ENCODE measurements at regions not wholly inside any gene's neighbourhood (a gene's known extent, or its start where the extent isn't known, plus 50 kb on each side); places are given as distances from the start of the nearest gene placed in this dataset.
"Not testable (repeated sequence)": the region's sequence is repeated elsewhere in the genome, so short reads cannot be mapped to it uniquely, and the experiment has no call there.

- no peaks in the 10 kb centered on the region for H3K36me3 ChIP-seq (ENCODE audit: control insufficient read depth, insufficient read depth, low read length)
- no peaks in the 10 kb centered on the region for H3K4me1 ChIP-seq (ENCODE audit: control insufficient read depth, insufficient read depth, low read length, poor library complexity, severe bottlenecking)
- no peak overlapping the region for H3K27ac ChIP-seq (ENCODE audit: low read depth, low read length, severe bottlenecking)
- no peak overlapping the region for H3K4me3 ChIP-seq (ENCODE audit: extremely low read depth, insufficient read depth, low read length, poor library complexity, severe bottlenecking)
- no peaks in the 10 kb centered on the region for H3K9me3 ChIP-seq (ENCODE audit: control insufficient read depth, low read length)
- 88 to 100% methylated on average over 1 to 2 of the region's 2 CpGs for WGBS, 2 experiments (ENCODE audit: insufficient coverage in 2 of 2)
These were observed 593.0 kb downstream of the FRK start for GRCh38 chr6:115467726-115468125.

GRCh38 chr6:115460913-115461312, 599.8 kb downstream of the FRK start:
- Histone ChIP-seq H3K36me3 (ENCODE audit: control insufficient read depth, insufficient read depth, low read length) (no peaks in the 10 kb centered on the region), H3K4me3 (ENCODE audit: extremely low read depth, insufficient read depth, low read length, poor library complexity, severe bottlenecking) (no peak overlapping the region), H3K27ac (ENCODE audit: low read depth, low read length, severe bottlenecking) (no peak overlapping the region), H3K9me3 (ENCODE audit: control insufficient read depth, low read length) (no peaks in the 10 kb centered on the region), H3K4me1 (ENCODE audit: control insufficient read depth, insufficient read depth, low read length, poor library complexity, severe bottlenecking) (no peaks in the 10 kb centered on the region)
- no CpG with 5 or more reads among the region's 1 CpG for WGBS, 2 experiments (ENCODE audit: insufficient coverage in 2 of 2)

GRCh38 chr6:115456848-115457247, 603.8 kb downstream of the FRK start:
- Histone ChIP-seq H3K9me3 (ENCODE audit: control insufficient read depth, low read length) (no peaks in the 10 kb centered on the region), H3K4me1 (ENCODE audit: control insufficient read depth, insufficient read depth, low read length, poor library complexity, severe bottlenecking) (no peaks in the 10 kb centered on the region), H3K27ac (ENCODE audit: low read depth, low read length, severe bottlenecking) (no peak overlapping the region), H3K36me3 (ENCODE audit: control insufficient read depth, insufficient read depth, low read length) (no peaks in the 10 kb centered on the region), H3K4me3 (ENCODE audit: extremely low read depth, insufficient read depth, low read length, poor library complexity, severe bottlenecking) (no peak overlapping the region)

- H3K4me1 ChIP-seq (ENCODE audit: control insufficient read depth, insufficient read depth, low read length, poor library complexity, severe bottlenecking) = no peaks in the 10 kb centered on the region
- H3K36me3 ChIP-seq (ENCODE audit: control insufficient read depth, insufficient read depth, low read length) = no peaks in the 10 kb centered on the region
- H3K9me3 ChIP-seq (ENCODE audit: control insufficient read depth, low read length) = no peaks in the 10 kb centered on the region
- H3K4me3 ChIP-seq (ENCODE audit: extremely low read depth, insufficient read depth, low read length, poor library complexity, severe bottlenecking) = no peak overlapping the region
- H3K27ac ChIP-seq (ENCODE audit: low read depth, low read length, severe bottlenecking) = no peak overlapping the region
- WGBS, 2 experiments (ENCODE audit: insufficient coverage in 2 of 2) = 90 to 100% methylated on average over 3 of the region's 4 CpGs
These were observed 616.7 kb downstream of the FRK start for GRCh38 chr6:115443825-115444478.

GRCh38 chr6:115442323-115442722, 618.4 kb downstream of the FRK start:
- Histone ChIP-seq H3K9me3 (ENCODE audit: control insufficient read depth, low read length) (no peaks in the 10 kb centered on the region), H3K4me3 (ENCODE audit: extremely low read depth, insufficient read depth, low read length, poor library complexity, severe bottlenecking) (no peak overlapping the region), H3K36me3 (ENCODE audit: control insufficient read depth, insufficient read depth, low read length) (no peaks in the 10 kb centered on the region), H3K4me1 (ENCODE audit: control insufficient read depth, insufficient read depth, low read length, poor library complexity, severe bottlenecking) (no peaks in the 10 kb centered on the region), H3K27ac (ENCODE audit: low read depth, low read length, severe bottlenecking) (no peak overlapping the region)
- WGBS, 2 experiments (ENCODE audit: insufficient coverage in 2 of 2) = 90 to 100% methylated on average over 1 of the region's 2 CpGs

GRCh38 chr6:115441651-115442050, 619.0 kb downstream of the FRK start:
- Histone ChIP-seq H3K36me3 (ENCODE audit: control insufficient read depth, insufficient read depth, low read length) (no peaks in the 10 kb centered on the region), H3K4me1 (ENCODE audit: control insufficient read depth, insufficient read depth, low read length, poor library complexity, severe bottlenecking) (no peaks in the 10 kb centered on the region), H3K9me3 (ENCODE audit: control insufficient read depth, low read length) (no peaks in the 10 kb centered on the region), H3K27ac (ENCODE audit: low read depth, low read length, severe bottlenecking) (no peak overlapping the region), H3K4me3 (ENCODE audit: extremely low read depth, insufficient read depth, low read length, poor library complexity, severe bottlenecking) (no peak overlapping the region)
- WGBS, 2 experiments (ENCODE audit: insufficient coverage in 2 of 2) = 80% methylated on average over 1 of the region's 1 CpG; no CpG with 5 or more reads in 1 of the 2 experiments

GRCh38 chr6:115415378-115415777, 645.3 kb downstream of the FRK start:
- no peak overlapping the region for H3K4me3 ChIP-seq (ENCODE audit: extremely low read depth, insufficient read depth, low read length, poor library complexity, severe bottlenecking)
- H3K9me3 ChIP-seq (ENCODE audit: control insufficient read depth, low read length) = no peaks in the 10 kb centered on the region
- no peak overlapping the region for H3K27ac ChIP-seq (ENCODE audit: low read depth, low read length, severe bottlenecking)
- WGBS, 2 experiments (ENCODE audit: insufficient coverage in 2 of 2) = 10 to 14% methylated on average over 1 to 3 of the region's 3 CpGs
- no peaks in the 10 kb centered on the region for H3K36me3 ChIP-seq (ENCODE audit: control insufficient read depth, insufficient read depth, low read length)
- H3K4me1 ChIP-seq (ENCODE audit: control insufficient read depth, insufficient read depth, low read length, poor library complexity, severe bottlenecking) = no peaks in the 10 kb centered on the region

- WGBS, 2 experiments (ENCODE audit: insufficient coverage in 2 of 2) = 53 to 61% methylated on average over 3 of the region's 6 CpGs
- not testable (repeated sequence) for H3K36me3 ChIP-seq (ENCODE audit: control insufficient read depth, insufficient read depth, low read length); H3K9me3 ChIP-seq (ENCODE audit: control insufficient read depth, low read length); H3K27ac ChIP-seq (ENCODE audit: low read depth, low read length, severe bottlenecking); H3K4me1 ChIP-seq (ENCODE audit: control insufficient read depth, insufficient read depth, low read length, poor library complexity, severe bottlenecking); H3K4me3 ChIP-seq (ENCODE audit: extremely low read depth, insufficient read depth, low read length, poor library complexity, severe bottlenecking)
These were observed 645.8 kb downstream of the FRK start for GRCh38 chr6:115414916-115415315.

- Histone ChIP-seq H3K4me3 (ENCODE audit: extremely low read depth, insufficient read depth, low read length, poor library complexity, severe bottlenecking) (no peak overlapping the region), H3K4me1 (ENCODE audit: control insufficient read depth, insufficient read depth, low read length, poor library complexity, severe bottlenecking) (no peaks in the 10 kb centered on the region), H3K27ac (ENCODE audit: low read depth, low read length, severe bottlenecking) (no peak overlapping the region), H3K9me3 (ENCODE audit: control insufficient read depth, low read length) (no peaks in the 10 kb centered on the region), H3K36me3 (ENCODE audit: control insufficient read depth, insufficient read depth, low read length) (no peaks in the 10 kb centered on the region)
- 100% methylated on average over 1 of the region's 2 CpGs for WGBS, 2 experiments (ENCODE audit: insufficient coverage in 2 of 2)
These were observed 648.9 kb downstream of the FRK start for GRCh38 chr6:115411756-115412155.

- no peak overlapping the region for H3K4me3 ChIP-seq (ENCODE audit: extremely low read depth, insufficient read depth, low read length, poor library complexity, severe bottlenecking)
- 67% methylated on average over 1 of the region's 1 CpG; no CpG with 5 or more reads in 1 of the 2 experiments for WGBS, 2 experiments (ENCODE audit: insufficient coverage in 2 of 2)
- H3K27ac ChIP-seq (ENCODE audit: low read depth, low read length, severe bottlenecking) = no peak overlapping the region
- no peaks in the 10 kb centered on the region for H3K36me3 ChIP-seq (ENCODE audit: control insufficient read depth, insufficient read depth, low read length)
- H3K4me1 ChIP-seq (ENCODE audit: control insufficient read depth, insufficient read depth, low read length, poor library complexity, severe bottlenecking) = no peaks in the 10 kb centered on the region
- no peaks in the 10 kb centered on the region for H3K9me3 ChIP-seq (ENCODE audit: control insufficient read depth, low read length)
These were observed 656.2 kb downstream of the FRK start for GRCh38 chr6:115404446-115404845.

- Histone ChIP-seq H3K27ac (ENCODE audit: low read depth, low read length, severe bottlenecking) (no peak overlapping the region), H3K9me3 (ENCODE audit: control insufficient read depth, low read length) (no peaks in the 10 kb centered on the region), H3K4me3 (ENCODE audit: extremely low read depth, insufficient read depth, low read length, poor library complexity, severe bottlenecking) (no peak overlapping the region), H3K4me1 (ENCODE audit: control insufficient read depth, insufficient read depth, low read length, poor library complexity, severe bottlenecking) (peaks cover 3% of the 10 kb centered on the region), H3K36me3 (ENCODE audit: control insufficient read depth, insufficient read depth, low read length) (no peaks in the 10 kb centered on the region)
- WGBS, 2 experiments (ENCODE audit: insufficient coverage in 2 of 2) = no CpG with 5 or more reads among the region's 1 CpG
These were observed 662.1 kb downstream of the FRK start for GRCh38 chr6:115398607-115399006.

Measured in mesodermal cell (in vitro differentiated cells).